Ovary (tissue), 3 donors: ENCODE measurements at regions not wholly inside any gene's neighbourhood (a gene's known extent, or its start where the extent isn't known, plus 50 kb on each side); places are given as distances from the start of the nearest gene placed in this dataset.

ENCODE experiments used
- EP300 ChIP-seq: sonication (generic); formaldehyde crosslinking; IDR thresholded peaks from one replicate; pipeline ENCODE4 v1.6.1; 2017; ENCODE audit warnings: antibody characterized with exemption
- POLR2A ChIP-seq: fragments of 450-650 bp; IDR thresholded peaks from one replicate; pipeline ENCODE4 v1.6.1; 2017; ENCODE audit warnings: antibody characterized with exemption, mild to moderate bottlenecking, moderate library complexity
- TF ChIP-seq, protein P1 (sequence below), 3 donors: fragments of 450-650 bp in 2 of 3; fragments of 200-600 bp in 1 of 3; IDR thresholded peaks; one replicate each; pipeline versions ENCODE4 v1.5.1 to v1.8.0; 2016 to 2022; ENCODE audit warnings: antibody characterized with exemption in 3 of 3, mild to moderate bottlenecking in 1 of 3
- donor health status: DM: no; HTN: no; CAD: no.

DNA sequence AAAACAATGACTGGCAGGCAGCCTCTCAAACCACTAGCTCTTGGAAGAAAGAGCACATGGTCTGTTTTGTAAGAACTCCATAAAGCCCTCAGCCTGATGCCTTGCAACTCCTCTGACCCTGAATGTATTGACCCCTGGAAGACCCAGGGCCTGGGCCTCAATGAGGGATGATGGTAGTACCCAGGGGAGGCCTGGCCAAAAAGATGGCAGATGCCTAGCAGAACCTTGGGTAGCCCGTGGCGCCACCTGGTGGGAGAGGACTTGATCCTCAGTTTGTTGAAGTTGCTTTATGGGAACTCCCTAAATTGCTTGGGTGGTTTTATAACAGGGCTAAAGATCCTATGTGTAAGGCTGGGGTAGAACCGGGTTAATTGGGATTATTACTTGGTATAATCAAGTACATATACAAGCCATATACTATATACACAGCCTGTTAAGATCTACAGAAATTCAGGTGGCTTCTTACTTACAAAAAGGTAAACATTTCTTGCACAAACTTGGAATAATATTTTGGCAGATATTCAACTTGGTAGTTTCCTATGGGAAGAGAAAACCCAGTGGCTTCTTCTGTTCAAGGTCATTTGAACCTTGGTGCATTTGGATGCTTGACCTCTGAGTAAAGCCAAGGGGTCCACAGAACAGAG is 95.8 kb upstream of the CACUL1 start:
- TF ChIP-seq EP300 (no peak), POLR2A (no peak)
- TF ChIP-seq, protein P1, sequence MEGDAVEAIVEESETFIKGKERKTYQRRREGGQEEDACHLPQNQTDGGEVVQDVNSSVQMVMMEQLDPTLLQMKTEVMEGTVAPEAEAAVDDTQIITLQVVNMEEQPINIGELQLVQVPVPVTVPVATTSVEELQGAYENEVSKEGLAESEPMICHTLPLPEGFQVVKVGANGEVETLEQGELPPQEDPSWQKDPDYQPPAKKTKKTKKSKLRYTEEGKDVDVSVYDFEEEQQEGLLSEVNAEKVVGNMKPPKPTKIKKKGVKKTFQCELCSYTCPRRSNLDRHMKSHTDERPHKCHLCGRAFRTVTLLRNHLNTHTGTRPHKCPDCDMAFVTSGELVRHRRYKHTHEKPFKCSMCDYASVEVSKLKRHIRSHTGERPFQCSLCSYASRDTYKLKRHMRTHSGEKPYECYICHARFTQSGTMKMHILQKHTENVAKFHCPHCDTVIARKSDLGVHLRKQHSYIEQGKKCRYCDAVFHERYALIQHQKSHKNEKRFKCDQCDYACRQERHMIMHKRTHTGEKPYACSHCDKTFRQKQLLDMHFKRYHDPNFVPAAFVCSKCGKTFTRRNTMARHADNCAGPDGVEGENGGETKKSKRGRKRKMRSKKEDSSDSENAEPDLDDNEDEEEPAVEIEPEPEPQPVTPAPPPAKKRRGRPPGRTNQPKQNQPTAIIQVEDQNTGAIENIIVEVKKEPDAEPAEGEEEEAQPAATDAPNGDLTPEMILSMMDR (IDR thresholded peaks at IDR 0.05): no peak
